NOMO-1 (cell line): ENCODE measurements at regions not wholly inside any gene's neighbourhood (a gene's known extent, or its start where the extent isn't known, plus 50 kb on each side); places are given as distances from the start of the nearest gene placed in this dataset.
A peak's percentile ranks its signal among the peaks of the same experiment; 100 is the strongest.

ENCODE experiments used
- DNase-seq, 2 experiments: peaks; one replicate each; lab custom pipeline; 2025; ENCODE audit not compliant: unreplicated experiment in 2 of 2; lab: John Stamatoyannopoulos, UW

- DNase-seq, result no peak
These were observed 183.4 kb downstream of the RFC3 start for GRCh38 chr13:34001389-34001788.

GRCh38 chr13:34002141-34002540 is 184.2 kb downstream of the RFC3 start:
- DNase-seq, result no peak

DNA sequence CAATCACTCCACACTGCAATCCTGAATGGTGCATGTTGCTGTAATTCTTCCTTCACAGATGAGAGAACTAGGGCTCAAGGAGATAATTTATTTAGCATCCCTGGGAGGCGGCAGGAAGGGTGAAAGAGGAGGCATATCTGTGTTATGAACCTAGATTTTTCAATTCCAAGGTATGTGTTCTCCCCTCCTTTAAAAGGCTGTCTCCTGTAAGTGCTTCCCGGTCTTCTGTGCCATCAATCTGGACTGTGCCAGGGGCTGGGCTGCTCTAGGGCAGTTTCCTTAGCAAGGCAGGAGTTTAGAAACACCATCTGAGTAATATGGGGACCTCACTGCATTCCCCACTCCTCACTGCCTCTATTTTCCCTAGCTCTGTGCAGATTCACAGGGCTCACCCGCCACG is 185.0 kb downstream of the RFC3 start:
- DNase-seq, result no peak

- DNase-seq, result no peak
These were observed 185.7 kb downstream of the RFC3 start for GRCh38 chr13:34003656-34004055.

DNA sequence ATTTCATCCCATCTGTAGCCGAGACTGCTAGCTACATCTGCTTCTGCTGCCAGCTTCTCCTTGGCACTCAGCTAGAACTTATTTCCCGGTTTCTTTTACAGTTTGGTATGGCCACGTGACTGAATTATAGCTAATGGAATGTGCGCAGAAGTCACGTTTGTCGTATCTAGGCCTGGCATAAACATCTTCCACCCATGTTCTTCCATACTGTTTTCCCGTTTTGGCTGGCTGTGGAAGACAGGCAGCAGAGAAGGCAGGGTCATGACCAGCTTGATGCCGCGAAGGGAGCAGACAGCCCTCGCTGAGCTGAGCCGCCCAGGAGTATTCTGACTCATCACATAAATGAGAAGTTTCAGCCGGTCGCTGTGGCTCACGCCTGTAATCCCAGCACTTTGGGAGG is 186.7 kb downstream of the RFC3 start:
- DNase-seq, result no peak

- DNase-seq, result no peak
These were observed 188.1 kb downstream of the RFC3 start for GRCh38 chr13:34006011-34006410.

GRCh38 chr13:34011552-34012085 is 193.7 kb downstream of the RFC3 start:
- no peak for DNase-seq

- no peak for DNase-seq
These were observed 194.4 kb downstream of the RFC3 start for GRCh38 chr13:34012382-34012781.

- no peak for DNase-seq
These were observed 195.1 kb downstream of the RFC3 start for GRCh38 chr13:34013061-34013460.

GRCh38 chr13:34017231-34017630 is 199.3 kb downstream of the RFC3 start:
- DNase-seq, result no peak

- DNase-seq, result no peak
These were observed 201.9 kb downstream of the RFC3 start for GRCh38 chr13:34019870-34020269.

DNA sequence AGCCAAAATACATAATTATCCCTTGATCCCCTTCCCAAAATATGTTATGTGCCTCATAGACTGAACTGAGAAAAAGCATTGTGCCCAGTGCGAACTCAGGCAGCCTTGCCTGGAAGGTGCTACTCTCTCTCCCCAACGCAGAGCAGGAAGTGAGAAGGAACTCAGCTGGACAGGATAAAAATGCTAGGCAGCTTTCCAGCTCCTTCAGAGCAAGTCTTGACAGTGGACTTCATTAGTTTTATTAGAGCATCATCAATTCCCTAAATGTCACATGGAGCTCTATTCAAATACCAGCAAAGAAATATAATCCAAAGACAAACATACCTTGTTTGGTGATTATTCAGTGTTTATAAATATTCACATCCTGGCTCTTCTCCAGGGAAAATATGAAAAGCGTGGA is 202.4 kb downstream of the RFC3 start:
- DNase-seq, result no peak

DNA sequence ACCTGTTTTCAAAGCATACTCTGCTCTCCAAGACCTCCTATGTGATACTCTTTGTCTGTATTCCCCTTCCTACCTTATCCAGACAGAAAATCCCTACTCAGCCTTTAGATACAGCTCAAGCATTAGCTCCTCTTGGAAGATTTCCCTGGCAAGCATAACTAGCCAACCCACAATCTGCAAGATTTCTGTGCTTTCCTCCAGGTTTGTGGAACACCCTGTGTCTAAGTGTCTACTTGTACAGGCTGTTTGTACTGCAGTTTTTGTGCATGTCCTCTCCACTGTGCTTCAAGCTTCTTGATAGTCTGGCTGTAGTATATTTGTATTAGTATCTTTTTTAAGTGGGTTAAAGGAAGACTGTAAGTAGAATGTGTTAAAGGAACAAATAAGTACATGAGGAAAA is 203.7 kb downstream of the RFC3 start:
- no peak for DNase-seq

DNA sequence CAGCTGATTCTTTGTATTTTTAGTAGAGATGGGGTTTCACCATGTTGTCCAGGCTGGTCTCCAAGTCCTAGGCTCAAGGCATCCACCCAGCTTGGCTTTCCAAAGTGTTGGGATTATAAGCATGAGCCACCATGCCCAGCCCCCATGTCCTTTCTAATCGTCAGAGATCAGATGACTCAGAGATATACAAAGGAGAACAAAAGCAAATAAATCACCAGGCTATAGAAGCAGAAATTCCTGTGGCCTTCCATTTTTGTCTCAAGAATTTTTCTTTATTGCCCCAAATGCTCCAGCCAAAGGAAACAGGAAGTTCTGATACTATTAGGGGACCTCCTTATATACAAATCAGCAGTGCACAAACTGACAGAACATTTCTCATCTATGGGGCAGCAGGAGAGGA is 207.8 kb downstream of the RFC3 start:
- DNase-seq, result no peak

GRCh38 chr13:34026308-34026707 is 208.4 kb downstream of the RFC3 start:
- no peak for DNase-seq

GRCh38 chr13:34028496-34029442 is 210.8 kb downstream of the RFC3 start:
- no peak for DNase-seq

DNA sequence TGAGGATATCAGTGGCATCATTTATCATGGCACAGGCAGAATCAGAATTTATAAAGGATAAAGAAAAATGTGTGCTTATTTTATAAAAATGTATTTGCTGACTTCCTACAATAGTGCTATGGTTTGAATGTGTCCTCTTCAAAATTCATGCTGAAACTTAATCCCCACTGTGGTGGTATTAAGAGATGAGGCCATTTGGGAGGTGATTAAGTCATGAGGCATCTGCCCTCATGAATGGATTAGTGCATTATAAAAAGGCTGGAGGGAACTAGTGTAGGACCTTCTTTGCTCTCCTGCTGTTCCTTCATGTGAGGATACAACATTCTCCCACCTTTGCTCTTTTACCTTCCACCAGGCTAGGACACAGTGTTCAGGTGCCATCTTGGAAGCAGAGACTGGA is 212.8 kb downstream of the RFC3 start:
- no peak for DNase-seq

- DNase-seq, result no peak
These were observed 213.7 kb downstream of the RFC3 start for GRCh38 chr13:34031610-34032009.

DNA sequence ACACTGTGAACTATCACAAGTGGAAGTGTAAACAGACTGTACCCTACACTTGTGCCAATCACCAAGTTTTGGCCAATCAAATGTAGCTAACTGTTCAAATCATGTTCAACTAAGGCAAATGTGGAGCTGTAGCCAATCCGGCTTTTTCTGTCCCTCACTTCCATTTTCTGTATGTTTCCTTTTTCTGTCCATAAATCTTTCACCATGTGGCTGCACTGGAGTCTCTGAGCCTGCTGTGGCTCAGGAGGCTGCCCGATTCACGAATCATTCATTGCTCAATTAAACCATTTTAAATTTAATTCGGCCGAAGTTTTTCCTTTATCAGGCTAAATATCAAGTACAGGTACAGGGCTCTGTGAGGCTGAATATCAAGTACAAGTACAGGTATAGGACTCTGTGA is 216.5 kb downstream of the RFC3 start:
- DNase-seq, result peak in 1 of 2 experiments; percentile 13

DNA sequence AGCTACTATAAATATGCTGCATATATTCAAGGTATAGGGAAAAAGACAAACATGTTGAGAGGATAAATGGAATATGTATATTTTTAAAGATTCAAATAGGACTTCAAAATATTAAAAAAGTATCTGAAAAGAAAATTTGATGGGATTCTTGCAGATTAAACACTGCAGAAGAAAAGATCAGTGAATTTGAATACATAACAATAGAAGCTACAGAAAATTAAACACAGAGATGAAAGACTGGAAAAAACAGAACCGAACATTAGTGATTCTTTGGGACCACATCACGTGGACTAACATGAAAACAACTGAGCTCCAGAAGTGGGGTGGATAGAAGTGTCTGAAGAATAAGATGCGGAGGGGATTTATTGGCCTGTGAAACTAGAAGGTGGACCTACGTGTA is 217.2 kb downstream of the RFC3 start:
- no peak for DNase-seq

GRCh38 chr13:34035676-34036325 is 217.9 kb downstream of the RFC3 start:
- DNase-seq, result no peak
